OCI-LY3 (cell line): ENCODE measurements at regions not wholly inside any gene's neighbourhood (a gene's known extent, or its start where the extent isn't known, plus 50 kb on each side); places are given as distances from the start of the nearest gene placed in this dataset.
"Not testable (repeated sequence)": the region's sequence is repeated elsewhere in the genome, so short reads cannot be mapped to it uniquely, and the experiment has no call there.

Source experiments
- H2AFZ ChIP-seq: fragments of 200-600, 300-600 bp; shearing (Covaris generic); 2 replicates; pipeline ENCODE4 v1.6.0; 2014; ENCODE audit warnings: antibody characterized with exemption, low read depth, low read length
- H3K27ac ChIP-seq: fragments of 200-600, 300-600 bp; sonication (generic); 2 replicates; pipeline ENCODE4 v1.5.1; 2014; ENCODE audit warnings: mild to moderate bottlenecking, low read length, moderate library complexity, mixed read lengths
- H3K27me3 ChIP-seq: fragments of 200-600, 300-600 bp; sonication (generic); 2 replicates; pipeline ENCODE4 v1.6.1; 2014; ENCODE audit warnings: low read depth, low read length, mixed read lengths
- H3K36me3 ChIP-seq: fragments of 200-600, 300-600 bp; sonication (generic); replicated peaks from 2 replicates; pipeline ENCODE3; 2014; ENCODE audit warnings: low read depth, low read length, mixed read lengths
- H3K4me1 ChIP-seq: fragments of 300-600, 200-600 bp; sonication (generic); 2 replicates; pipeline ENCODE4 v1.6.1; 2014; ENCODE audit warnings: low read length, mixed read lengths
- H3K4me2 ChIP-seq: fragments of 200-600, 300-600 bp; sonication (generic); 2 replicates; pipeline ENCODE4 v1.6.1; 2014; ENCODE audit warnings: low read length, mixed read lengths
- H3K4me3 ChIP-seq: fragments of 300-600, 200-600 bp; sonication (generic); 2 replicates; pipeline ENCODE4 v1.5.1; 2014; ENCODE audit warnings: antibody characterized with exemption, mild to moderate bottlenecking, low read length, moderate library complexity
- H3K79me2 ChIP-seq: fragments of 300-600, 200-600 bp; shearing (Covaris generic); 2 replicates; pipeline ENCODE4 v1.6.1; 2014; ENCODE audit warnings: mild to moderate bottlenecking, low read length, mixed read lengths
- H3K9ac ChIP-seq: fragments of 300-600, 200-600 bp; shearing (Covaris generic); 2 replicates; pipeline ENCODE4 v1.6.0; 2014; ENCODE audit warnings: mild to moderate bottlenecking, low read length, moderate library complexity
- H3K9me3 ChIP-seq: fragments of 200-600, 300-600 bp; shearing (Covaris generic); 2 replicates; pipeline ENCODE4 v1.6.1; 2014; ENCODE audit warnings: low read length, mixed read lengths; ENCODE audit not compliant: insufficient read depth
- H4K20me1 ChIP-seq: fragments of 200-600, 300-600 bp; sonication (generic); 2 replicates; pipeline ENCODE4 v1.6.1; 2016; ENCODE audit warnings: low read length, mixed read lengths; ENCODE audit not compliant: insufficient read depth
- EZH2phosphoT487 ChIP-seq: fragments of 200-600 bp; shearing (Covaris generic); IDR thresholded peaks from 2 replicates; pipeline ENCODE4 v1.6.1; 2018; ENCODE audit warnings: antibody characterized with exemption, mixed run types, low read depth
- TF ChIP-seq, protein P1 (sequence below): fragments of 200-600, 300-600 bp; sonication (generic); IDR thresholded peaks from 2 replicates; pipeline ENCODE4 v1.5.1; 2014; ENCODE audit warnings: antibody characterized with exemption, low read length, low read depth

- TF ChIP-seq EZH2phosphoT487: no peak
- TF ChIP-seq, protein P1, sequence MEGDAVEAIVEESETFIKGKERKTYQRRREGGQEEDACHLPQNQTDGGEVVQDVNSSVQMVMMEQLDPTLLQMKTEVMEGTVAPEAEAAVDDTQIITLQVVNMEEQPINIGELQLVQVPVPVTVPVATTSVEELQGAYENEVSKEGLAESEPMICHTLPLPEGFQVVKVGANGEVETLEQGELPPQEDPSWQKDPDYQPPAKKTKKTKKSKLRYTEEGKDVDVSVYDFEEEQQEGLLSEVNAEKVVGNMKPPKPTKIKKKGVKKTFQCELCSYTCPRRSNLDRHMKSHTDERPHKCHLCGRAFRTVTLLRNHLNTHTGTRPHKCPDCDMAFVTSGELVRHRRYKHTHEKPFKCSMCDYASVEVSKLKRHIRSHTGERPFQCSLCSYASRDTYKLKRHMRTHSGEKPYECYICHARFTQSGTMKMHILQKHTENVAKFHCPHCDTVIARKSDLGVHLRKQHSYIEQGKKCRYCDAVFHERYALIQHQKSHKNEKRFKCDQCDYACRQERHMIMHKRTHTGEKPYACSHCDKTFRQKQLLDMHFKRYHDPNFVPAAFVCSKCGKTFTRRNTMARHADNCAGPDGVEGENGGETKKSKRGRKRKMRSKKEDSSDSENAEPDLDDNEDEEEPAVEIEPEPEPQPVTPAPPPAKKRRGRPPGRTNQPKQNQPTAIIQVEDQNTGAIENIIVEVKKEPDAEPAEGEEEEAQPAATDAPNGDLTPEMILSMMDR: no peak
- peaks cover 5% of the 10 kb centered on the region for H3K4me1 ChIP-seq
- no peak overlapping the region for H3K4me2 ChIP-seq
- H4K20me1 ChIP-seq: no peaks in the 10 kb centered on the region
- H3K9me3 ChIP-seq: no peaks in the 10 kb centered on the region
- H2AFZ ChIP-seq: no peak overlapping the region
- no peak overlapping the region for H3K27ac ChIP-seq
- H3K4me3 ChIP-seq: no peak overlapping the region
- no peaks in the 10 kb centered on the region for H3K79me2 ChIP-seq
- H3K36me3 ChIP-seq: no peaks in the 10 kb centered on the region
- H3K9ac ChIP-seq: no peak overlapping the region
- no peaks in the 10 kb centered on the region for H3K27me3 ChIP-seq
Observed at GRCh38 chr12:28034271-28034670, 61.7 kb upstream of the PTHLH start.

DNA sequence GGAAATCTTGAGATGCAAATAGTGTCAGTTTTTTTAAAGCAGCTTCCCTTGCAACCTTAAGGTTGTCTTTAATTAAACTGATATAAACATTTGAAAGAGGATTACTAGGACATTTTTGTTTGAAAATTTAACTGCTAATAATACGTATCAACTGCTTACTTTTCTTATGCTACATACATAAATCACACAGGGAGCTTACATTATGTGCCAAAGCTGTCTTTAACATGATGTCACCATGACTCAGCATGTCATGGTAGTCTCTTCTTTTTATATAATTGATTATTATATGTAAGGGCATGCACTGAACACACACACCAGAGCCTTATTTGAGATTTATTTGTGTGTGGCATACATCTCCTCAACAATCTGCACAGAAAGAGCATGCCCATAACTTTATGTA lies 63.0 kb upstream of the PTHLH start:
- Histone ChIP-seq H2AFZ (no peak overlapping the region), H3K79me2 (no peaks in the 10 kb centered on the region), H3K27ac (no peak overlapping the region), H3K36me3 (no peaks in the 10 kb centered on the region), H3K9me3 (no peaks in the 10 kb centered on the region), H3K4me3 (no peak overlapping the region), H3K27me3 (no peaks in the 10 kb centered on the region), H3K9ac (no peak overlapping the region), H3K4me1 (peaks cover 5% of the 10 kb centered on the region), H4K20me1 (no peaks in the 10 kb centered on the region), H3K4me2 (no peak overlapping the region)
- TF ChIP-seq, protein P1: no peak
- TF ChIP-seq EZH2phosphoT487: no peak

GRCh38 chr12:28036940-28037339 lies 64.4 kb upstream of the PTHLH start:
- no peaks in the 10 kb centered on the region for H3K4me1 ChIP-seq
- TF ChIP-seq, protein P1: no peak
- no peak for TF ChIP-seq EZH2phosphoT487
- no peaks in the 10 kb centered on the region for H4K20me1 ChIP-seq
- H3K27me3 ChIP-seq: no peaks in the 10 kb centered on the region
- no peak overlapping the region for H3K4me2 ChIP-seq
- no peak overlapping the region for H3K4me3 ChIP-seq
- no peaks in the 10 kb centered on the region for H3K9me3 ChIP-seq
- H3K36me3 ChIP-seq: no peaks in the 10 kb centered on the region
- H3K27ac ChIP-seq: no peak overlapping the region
- H3K9ac ChIP-seq: no peak overlapping the region
- no peaks in the 10 kb centered on the region for H3K79me2 ChIP-seq
- H2AFZ ChIP-seq: no peak overlapping the region

DNA sequence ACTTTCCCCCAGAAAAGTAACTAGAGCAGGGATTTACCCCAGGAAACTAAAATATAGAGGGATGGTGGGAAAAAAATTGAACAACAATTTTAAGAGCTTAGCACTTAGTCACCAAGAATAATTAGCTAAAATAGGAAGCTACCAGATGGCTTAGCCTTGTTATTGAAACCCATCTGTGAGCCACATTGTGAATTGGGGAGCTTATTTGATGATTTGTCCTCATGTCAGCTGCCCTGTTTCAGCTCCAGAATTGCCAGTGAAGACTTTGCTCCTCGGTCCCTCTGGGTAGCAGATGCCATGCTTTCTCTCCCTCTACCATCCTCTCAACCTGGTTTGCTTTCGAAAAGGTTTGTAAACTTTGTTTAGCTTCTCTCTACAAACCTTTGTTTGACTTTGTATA lies 67.7 kb upstream of the PTHLH start:
- TF ChIP-seq, protein P1: no peak
- TF ChIP-seq EZH2phosphoT487: no peak
- H3K4me2 ChIP-seq: no peak overlapping the region
- H4K20me1 ChIP-seq: no peaks in the 10 kb centered on the region
- H3K4me3 ChIP-seq: no peak overlapping the region
- no peaks in the 10 kb centered on the region for H3K4me1 ChIP-seq
- H3K79me2 ChIP-seq: no peaks in the 10 kb centered on the region
- H3K9me3 ChIP-seq: no peaks in the 10 kb centered on the region
- no peak overlapping the region for H3K27ac ChIP-seq
- no peaks in the 10 kb centered on the region for H3K36me3 ChIP-seq
- no peak overlapping the region for H3K9ac ChIP-seq
- H3K27me3 ChIP-seq: no peaks in the 10 kb centered on the region
- H2AFZ ChIP-seq: no peak overlapping the region

DNA sequence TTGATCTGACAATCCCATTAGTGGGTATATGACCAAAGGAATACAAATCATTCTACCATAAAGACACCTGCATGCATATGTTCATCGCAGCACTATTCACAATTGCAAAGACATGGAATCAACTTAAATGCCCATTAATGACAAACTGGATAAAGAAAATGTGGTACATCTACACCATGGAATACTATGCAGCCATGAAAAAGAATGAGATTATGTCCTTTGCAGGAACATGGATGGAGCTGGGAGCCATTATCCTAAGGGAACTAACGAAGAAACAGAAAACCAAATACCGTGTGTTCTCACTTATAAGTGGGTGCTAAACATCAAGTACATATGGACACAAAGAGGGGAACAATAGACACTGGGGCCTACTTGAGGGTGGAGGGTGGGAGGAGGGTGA lies 74.1 kb upstream of the PTHLH start:
- not testable (repeated sequence) for H2AFZ ChIP-seq, H3K4me3 ChIP-seq, H3K36me3 ChIP-seq, H3K4me2 ChIP-seq, H3K9ac ChIP-seq, H3K79me2 ChIP-seq, H3K27me3 ChIP-seq, H4K20me1 ChIP-seq, H3K9me3 ChIP-seq, H3K4me1 ChIP-seq, H3K27ac ChIP-seq
